H1 (cell line): ENCODE measurements at regions not wholly inside any gene's neighbourhood (a gene's known extent, or its start where the extent isn't known, plus 50 kb on each side); places are given as distances from the start of the nearest gene placed in this dataset.
A peak's percentile ranks its signal among the peaks of the same experiment; 100 is the strongest.

Experiments
- CTCF ChIA-PET: fragments of 300-600 bp; sonication (Branson Sonifier 250); formaldehyde crosslinking; loops from one replicate; lab custom pipeline; 2021; ENCODE audit not compliant: partially characterized antibody; lab: Charles Lee
- POLR2A ChIA-PET: fragments of 300-600 bp; sonication (Branson Sonifier 250); formaldehyde crosslinking; loops from one replicate; lab custom pipeline; 2021; ENCODE audit warnings: inconsistent platforms; ENCODE audit not compliant: partially characterized antibody; lab: Charles Lee
- DNase-seq, 2 experiments: peaks; one replicate each; pipeline versions ENCODE4 v3.0.0 to v3.0.0-alpha.2; 2010 to 2022; ENCODE audit warnings: low spot score in 2 of 2, low read depth in 1 of 2, mixed read lengths in 1 of 2
- FAIRE-seq: peaks from 2 replicates; lab custom pipeline; 2011; peaks lifted over from hg19 to GRCh38; lab: Jason Lieb, UNC
- H2AFZ ChIP-seq: 2 replicates; pipeline ENCODE4 v1.8.1; 2012; ENCODE audit warnings: low read length, inconsistent platforms
- H2AK5ac ChIP-seq: 2 replicates; pipeline ENCODE4 v1.6.1; 2013; ENCODE audit warnings: low read depth, low read length
- H2BK120ac ChIP-seq: replicated peaks from 2 replicates; pipeline ENCODE3; 2013; ENCODE audit warnings: low read depth, low read length, inconsistent platforms
- H2BK12ac ChIP-seq: 2 replicates; pipeline ENCODE4 v1.6.1; 2013; ENCODE audit warnings: low read depth, low read length
- H2BK15ac ChIP-seq: 2 replicates; pipeline ENCODE4 v1.6.1; 2013; ENCODE audit warnings: low read length
- H2BK20ac ChIP-seq: 2 replicates; pipeline ENCODE4 v1.6.1; 2013; ENCODE audit warnings: low read length
- H2BK5ac ChIP-seq: 2 replicates; pipeline ENCODE4 v1.6.1; 2013; ENCODE audit warnings: low read depth, low read length
- H3K14ac ChIP-seq: 2 replicates; pipeline ENCODE4 v1.6.1; 2013; ENCODE audit warnings: inconsistent platforms; ENCODE audit not compliant: insufficient read length
- H3K18ac ChIP-seq: 2 replicates; pipeline ENCODE4 v1.6.1; 2013; ENCODE audit warnings: low read length; ENCODE audit errors: extremely low read depth
- H3K23ac ChIP-seq: 2 replicates; pipeline ENCODE4 v1.6.1; 2013; ENCODE audit warnings: inconsistent platforms; ENCODE audit not compliant: insufficient read length
- H3K23me2 ChIP-seq: 2 replicates; pipeline ENCODE4 v1.6.1; 2013; ENCODE audit warnings: low read depth, low read length
- H3K27ac ChIP-seq: 2 replicates; pipeline ENCODE4 v1.6.1; 2011; ENCODE audit warnings: low read depth, low read length, inconsistent platforms
- H3K27me3 ChIP-seq, 4 experiments: replicated peaks in 1 of 4; 1 replicate in 1 of 4; 2 replicates in 3 of 4; pipeline versions ENCODE4 v1.6.1 to v1.8.1; 2011 to 2013; ENCODE audit warnings: low read length in 3 of 4, mild to moderate bottlenecking in 3 of 4, inconsistent platforms in 2 of 4, mixed read lengths in 2 of 4, moderate library complexity in 1 of 4; ENCODE audit not compliant: control insufficient read depth in 3 of 4, insufficient read depth in 3 of 4; ENCODE audit errors: extremely low read depth in 1 of 4
- H3K36me3 ChIP-seq, 4 experiments: 2 replicates each; pipeline versions ENCODE4 v1.6.1 to v1.8.1; 2011 to 2013; ENCODE audit warnings: mild to moderate bottlenecking in 4 of 4, low read length in 3 of 4, moderate library complexity in 2 of 4, control low read depth in 1 of 4, inconsistent platforms in 1 of 4; ENCODE audit not compliant: insufficient read depth in 4 of 4, control insufficient read depth in 2 of 4
- H3K4ac ChIP-seq: replicated peaks from 2 replicates; pipeline ENCODE3; 2013; ENCODE audit warnings: low read length, low read depth, mixed read lengths, inconsistent platforms; ENCODE audit not compliant: insufficient read length
- H3K4me1 ChIP-seq, 4 experiments: replicated peaks in 1 of 4; 1 replicate in 1 of 4; 2 replicates in 3 of 4; pipeline versions ENCODE4 v1.6.1 to v1.8.1; 2011 to 2013; ENCODE audit warnings: low read length in 3 of 4, inconsistent platforms in 2 of 4, mixed read lengths in 1 of 4; ENCODE audit not compliant: insufficient read depth in 4 of 4, control insufficient read depth in 3 of 4
- H3K4me2 ChIP-seq, 2 experiments: 2 replicates each; pipeline versions ENCODE4 v1.6.1 to v1.8.1; 2011 to 2013; ENCODE audit warnings: low read depth in 2 of 2, low read length in 2 of 2, control low read depth in 1 of 2, inconsistent platforms in 1 of 2, mild to moderate bottlenecking in 1 of 2; ENCODE audit not compliant: insufficient read depth in 1 of 2
- H3K4me3 ChIP-seq, 4 experiments: fragments of 200-600, 300-600 bp in 1 of 4; sonication (generic), shearing (Covaris generic), sonication (Bioruptor Twin) in 1 of 4; 2 replicates each; pipeline versions ENCODE4 v1.5.1 to v1.8.1; 2011 to 2016; ENCODE audit warnings: low read length in 4 of 4, low read depth in 3 of 4, control low read depth in 2 of 4, inconsistent platforms in 2 of 4, mild to moderate bottlenecking in 2 of 4, mixed read lengths in 1 of 4, moderate library complexity in 1 of 4; ENCODE audit not compliant: insufficient read depth in 2 of 4; ENCODE audit errors: extremely low read depth in 1 of 4
- H3K56ac ChIP-seq: replicated peaks from 2 replicates; pipeline ENCODE3; 2013; ENCODE audit warnings: low read depth, mild to moderate bottlenecking, mixed read lengths, low read length, inconsistent platforms; ENCODE audit not compliant: insufficient read length
- H3K79me1 ChIP-seq: 2 replicates; pipeline ENCODE4 v1.6.1; 2013; ENCODE audit warnings: low read depth, low read length, control low read depth
- H3K79me2 ChIP-seq, 2 experiments: 2 replicates each; pipeline versions ENCODE4 v1.6.1 to v1.8.1; 2012 to 2013; ENCODE audit warnings: low read length in 2 of 2, mild to moderate bottlenecking in 2 of 2, inconsistent platforms in 1 of 2; ENCODE audit not compliant: insufficient read depth in 2 of 2, control insufficient read depth in 1 of 2
- H3K9ac ChIP-seq, 4 experiments: replicated peaks in 1 of 4; 1 replicate in 1 of 4; 2 replicates in 3 of 4; pipeline versions ENCODE4 v1.6.1 to v1.8.1; 2011 to 2013; ENCODE audit warnings: low read depth in 3 of 4, low read length in 3 of 4, control low read depth in 2 of 4, mild to moderate bottlenecking in 2 of 4, moderate library complexity in 2 of 4, inconsistent platforms in 1 of 4; ENCODE audit errors: extremely low read depth in 1 of 4
- H3K9me3 ChIP-seq, 2 experiments: 2 replicates each; pipeline versions ENCODE4 v1.6.1 to v1.8.1; 2012 to 2013; ENCODE audit warnings: mild to moderate bottlenecking in 2 of 2, moderate library complexity in 2 of 2, control low read depth in 1 of 2, inconsistent platforms in 1 of 2, low read depth in 1 of 2, low read length in 1 of 2, mixed read lengths in 1 of 2; ENCODE audit not compliant: insufficient read depth in 2 of 2
- H4K20me1 ChIP-seq, 2 experiments: replicated peaks in 1 of 2; 2 replicates each; pipeline versions ENCODE3 to v1.8.1; 2011 to 2013; ENCODE audit warnings: inconsistent platforms in 2 of 2, low read length in 2 of 2, mild to moderate bottlenecking in 1 of 2; ENCODE audit not compliant: insufficient read depth in 2 of 2, control insufficient read depth in 1 of 2
- H4K5ac ChIP-seq: 2 replicates; pipeline ENCODE4 v1.6.1; 2013; ENCODE audit warnings: low read length, low read depth, mixed read lengths, inconsistent platforms; ENCODE audit not compliant: insufficient read length
- H4K8ac ChIP-seq: 2 replicates; pipeline ENCODE4 v1.8.0; 2013; ENCODE audit warnings: mild to moderate bottlenecking, moderate library complexity, low read length, inconsistent platforms; ENCODE audit not compliant: insufficient read depth; ENCODE audit errors: extremely low read depth
- H4K91ac ChIP-seq: replicated peaks from 2 replicates; pipeline ENCODE3; 2013; ENCODE audit warnings: low read length, mixed read lengths, inconsistent platforms; ENCODE audit not compliant: insufficient read length
- KDM4A ChIP-seq: IDR thresholded peaks from one replicate; pipeline ENCODE4 v1.7.1; 2012; ENCODE audit warnings: low read depth, mild to moderate bottlenecking, moderate library complexity, low read length, inconsistent platforms; ENCODE audit not compliant: severe bottlenecking
- RXRA ChIP-seq: IDR thresholded peaks from 2 replicates; pipeline ENCODE4 v1.6.1; 2011; ENCODE audit warnings: low read depth, mild to moderate bottlenecking, low read length, moderate library complexity; ENCODE audit not compliant: insufficient read depth
- SIX5 ChIP-seq: IDR thresholded peaks from 2 replicates; pipeline ENCODE4 v1.6.1; 2011; ENCODE audit warnings: mild to moderate bottlenecking, low read depth, low read length
- TBP ChIP-seq: IDR thresholded peaks from 2 replicates; pipeline ENCODE4 v1.6.1; 2011; ENCODE audit warnings: low read depth, low read length, improper control_type of control experiment
- WGBS, 2 experiments: shearing (Covaris generic) in 1 of 2; methylation state at CpG; one replicate each; pipeline versions ENCODE4 v1.1.6 to v1.1.7; 2013 to 2015; ENCODE audit warnings: low lambda C conversion rate in 2 of 2, mixed read lengths in 2 of 2, inconsistent platforms in 1 of 2, low coverage in 1 of 2, missing lambda C conversion rate in 1 of 2; ENCODE audit not compliant: insufficient replicate concordance in 2 of 2, insufficient coverage in 1 of 2, insufficient read length in 1 of 2; ENCODE audit errors: extremely low coverage in 1 of 2, missing lambda C conversion rate in 1 of 2; 5-methylcytosine and 5-hydroxymethylcytosine counted together

DNA sequence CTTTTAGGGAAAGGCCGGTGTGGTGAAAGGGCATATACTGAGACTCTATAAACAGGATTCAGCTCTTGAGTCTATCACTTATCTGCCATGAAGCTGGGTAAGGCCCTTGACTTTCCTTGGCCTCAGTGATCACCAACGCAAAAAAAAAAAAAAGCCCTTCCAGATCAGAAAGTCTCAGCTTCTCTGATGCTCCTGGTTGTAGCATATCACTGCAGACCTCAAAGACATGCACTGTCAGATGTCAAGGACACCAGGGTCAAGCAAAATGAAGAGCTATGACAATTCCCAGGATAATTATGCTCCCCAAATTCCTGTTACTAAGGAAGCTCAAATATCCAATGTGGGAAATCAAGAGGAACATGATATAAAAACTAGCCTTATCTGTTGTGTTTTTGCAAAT, 68.3 kb upstream of the IFNE start:
- FAIRE-seq (peak; percentile 13), DNase-seq (no peak)
- no peaks in the 10 kb centered on the region for H3K36me3 ChIP-seq
- no peak overlapping the region for H3K23ac ChIP-seq
- H3K4ac ChIP-seq: no peak overlapping the region
- no peak overlapping the region for H3K9ac ChIP-seq
- no peaks in the 10 kb centered on the region for H3K9me3 ChIP-seq
- no peak overlapping the region for H2AK5ac ChIP-seq
- H4K91ac ChIP-seq: no peak overlapping the region
- H2BK120ac ChIP-seq: no peak overlapping the region
- no peak overlapping the region for H3K56ac ChIP-seq
- TF ChIP-seq TBP: no peak
- TF ChIP-seq RXRA: no peak
- TF ChIP-seq KDM4A: no peak
- TF ChIP-seq SIX5: no peak
- no peak overlapping the region for H4K5ac ChIP-seq
- H2BK5ac ChIP-seq: no peak overlapping the region
- H4K8ac ChIP-seq: no peak overlapping the region
- no peak overlapping the region for H2BK15ac ChIP-seq
- H3K14ac ChIP-seq: no peak overlapping the region
- H3K27ac ChIP-seq: no peak overlapping the region
- no peak overlapping the region for H2AFZ ChIP-seq
- no peaks in the 10 kb centered on the region for H3K23me2 ChIP-seq
- H3K27me3 ChIP-seq: no peaks in the 10 kb centered on the region
- H2BK12ac ChIP-seq: no peak overlapping the region
- peaks cover 3 to 12% (median 6%) of the 10 kb centered on the region in 4 experiments; a peak in 6 of 7 replicates for H3K4me1 ChIP-seq
- CTCF ChIA-PET: no interaction called here
- no peak overlapping the region for H2BK20ac ChIP-seq
- H3K4me2 ChIP-seq: no peak overlapping the region
- H3K18ac ChIP-seq: no peak overlapping the region
- POLR2A ChIA-PET: interaction anchor here (1.1 kb wide), 1 partner anchor 9 kb away, joined by 4 read pairs; no protein-coding TSS in a partner anchor
- no peaks in the 10 kb centered on the region for H3K79me1 ChIP-seq
- peaks cover 0 to 21% of the 10 kb centered on the region in 2 experiments; a peak in 3 of 4 replicates for H3K79me2 ChIP-seq
- H4K20me1 ChIP-seq: no peaks in the 10 kb centered on the region
- H3K4me3 ChIP-seq: no peak overlapping the region
- 82% methylated on average over 2 of the region's 2 CpGs; no CpG with 5 or more reads in 1 of the 2 experiments for WGBS, 2 experiments
